A172 (cell line): ENCODE measurements at regions not wholly inside any gene's neighbourhood (a gene's known extent, or its start where the extent isn't known, plus 50 kb on each side); places are given as distances from the start of the nearest gene placed in this dataset.
"Not testable (repeated sequence)": the region's sequence is repeated elsewhere in the genome, so short reads cannot be mapped to it uniquely, and the experiment has no call there.

Experiments used
- DNase-seq: peaks from one replicate; pipeline ENCODE4 v3.0.0-alpha.2; 2015; ENCODE audit warnings: low spot score

DNA sequence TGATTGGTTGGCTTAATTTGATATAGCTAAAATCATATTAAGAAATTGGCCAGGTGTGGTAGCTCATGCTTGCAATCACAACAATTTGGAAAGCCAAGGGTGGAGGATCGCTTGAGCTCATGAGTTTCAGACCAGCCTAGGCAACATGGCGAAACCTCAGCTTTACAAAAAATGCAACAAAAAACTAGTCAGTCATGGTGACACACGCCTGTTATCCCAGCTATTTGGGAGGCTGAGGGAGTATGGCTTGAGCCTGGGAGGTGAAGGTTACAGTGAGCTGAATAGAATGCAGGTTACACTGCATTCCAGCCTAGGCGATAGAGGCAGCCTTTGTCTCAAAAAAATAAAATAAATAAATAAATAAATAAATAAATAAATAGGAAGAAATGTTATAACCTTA lies 1579.6 kb upstream of the SLC10A2 start:
- no peak for DNase-seq

DNA sequence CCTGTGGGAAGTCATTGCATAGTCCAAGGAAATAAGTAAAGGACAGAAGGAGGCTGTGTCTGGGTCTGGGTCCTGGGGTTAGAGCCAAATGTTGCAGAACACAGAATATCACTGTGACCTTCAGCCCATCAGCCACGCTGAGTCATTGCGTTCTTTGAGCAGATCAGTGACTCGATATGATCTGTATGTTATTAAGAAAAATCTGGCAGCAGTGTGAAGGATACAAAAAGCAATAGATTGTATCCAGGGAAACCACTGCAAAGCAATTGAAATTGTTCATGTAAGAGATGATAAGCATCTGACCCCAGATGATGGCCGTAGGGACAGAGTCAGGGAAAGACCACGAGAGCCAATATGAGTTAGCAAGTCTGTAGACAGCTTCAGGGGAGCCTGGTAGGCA lies 1575.1 kb upstream of the SLC10A2 start:
- no peak for DNase-seq

DNA sequence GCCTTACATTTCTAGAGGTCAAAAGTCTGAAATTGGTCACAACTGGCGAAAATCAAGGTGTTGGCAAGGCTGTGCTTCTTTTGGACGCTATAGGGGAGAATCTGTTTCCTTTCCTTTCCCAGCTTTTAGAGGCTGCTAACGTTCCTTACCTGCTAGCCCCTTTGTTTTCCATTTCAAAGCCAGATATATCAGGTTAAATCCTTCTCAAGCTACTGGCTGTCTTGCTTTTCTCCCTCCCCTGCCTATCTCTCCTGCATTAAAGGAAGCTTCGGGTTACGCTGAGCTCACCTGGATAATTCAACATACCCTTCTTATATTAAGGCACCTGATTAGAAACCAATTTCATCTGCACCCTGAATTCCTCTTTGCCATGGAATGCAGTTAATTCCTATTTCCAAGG lies 1569.7 kb upstream of the SLC10A2 start:
- no peak for DNase-seq

DNA sequence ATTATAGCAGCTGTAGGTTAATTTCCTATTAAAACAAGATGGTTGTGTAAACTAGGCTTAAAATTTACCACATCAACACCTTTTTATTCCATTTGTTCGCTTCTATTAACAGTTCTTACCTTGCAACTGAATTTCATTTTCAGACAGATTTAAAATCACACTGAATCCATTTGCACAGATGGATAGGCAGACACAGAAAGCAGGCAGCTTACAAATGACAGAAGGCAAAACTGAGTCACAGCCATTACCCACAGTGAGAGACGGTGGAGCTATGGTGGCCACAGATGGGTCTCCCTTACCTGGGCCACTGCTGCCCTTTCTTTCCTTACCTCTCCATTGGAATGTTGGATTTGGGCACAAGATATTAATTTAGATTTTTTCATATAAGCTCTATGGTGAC lies 1567.8 kb upstream of the SLC10A2 start:
- no peak for DNase-seq

DNA sequence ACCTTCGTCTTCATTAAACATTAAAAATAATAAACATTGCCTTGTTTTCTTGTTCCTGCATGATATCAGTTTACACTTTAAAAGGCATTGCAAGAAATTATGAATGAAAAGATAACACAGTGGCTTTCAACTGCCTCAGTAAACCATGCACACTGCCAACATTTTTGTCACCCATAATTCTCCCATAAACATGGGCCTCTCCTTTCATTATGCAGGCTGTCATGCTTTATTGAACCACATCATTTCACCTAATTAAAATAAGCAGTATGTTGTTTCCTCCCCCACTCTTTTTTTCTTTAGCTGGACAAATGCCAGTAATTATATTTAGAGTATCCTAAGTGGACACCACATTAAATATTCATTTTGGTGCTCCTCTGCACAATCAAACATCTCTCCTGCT lies 1566.5 kb upstream of the SLC10A2 start:
- no peak for DNase-seq

DNA sequence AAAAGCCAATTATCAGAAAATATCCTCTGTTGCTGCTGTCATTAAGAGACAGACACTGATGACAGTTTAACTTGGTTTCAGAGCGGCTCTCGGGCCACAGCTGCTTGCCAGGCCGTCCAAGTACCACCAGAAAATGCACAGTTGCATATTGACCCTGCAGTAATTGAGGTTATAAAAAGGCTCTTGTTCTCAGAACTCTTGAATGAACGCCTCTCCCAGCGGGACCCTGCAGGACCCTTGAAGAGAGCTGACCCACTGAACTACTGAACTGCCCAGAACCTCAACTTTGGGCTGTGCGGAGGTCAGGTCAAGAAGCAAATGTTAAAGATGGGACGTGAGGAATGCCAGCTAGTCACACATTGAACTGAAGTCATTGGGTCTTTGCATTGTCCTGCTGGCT lies 1559.0 kb upstream of the SLC10A2 start:
- DNase-seq, result no peak

DNA sequence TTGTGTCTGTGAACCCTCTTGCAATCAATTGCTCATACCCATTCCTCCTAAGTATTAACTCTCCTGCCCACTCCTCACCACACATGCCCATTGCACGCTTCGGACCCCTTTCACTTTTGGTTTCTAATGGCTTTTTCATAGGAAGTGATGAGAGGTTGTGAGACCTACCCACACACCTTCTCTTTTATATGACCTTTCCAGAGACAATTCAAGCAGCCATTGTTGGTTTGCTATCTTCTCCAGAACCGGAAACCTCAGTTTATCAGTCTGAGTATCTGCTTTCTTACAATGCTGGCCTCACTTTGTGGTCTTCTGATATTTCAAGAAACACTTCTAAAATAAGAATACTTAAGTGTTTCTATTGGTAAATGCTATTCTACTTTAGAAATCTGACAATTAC lies 1550.8 kb upstream of the SLC10A2 start:
- no peak for DNase-seq

DNA sequence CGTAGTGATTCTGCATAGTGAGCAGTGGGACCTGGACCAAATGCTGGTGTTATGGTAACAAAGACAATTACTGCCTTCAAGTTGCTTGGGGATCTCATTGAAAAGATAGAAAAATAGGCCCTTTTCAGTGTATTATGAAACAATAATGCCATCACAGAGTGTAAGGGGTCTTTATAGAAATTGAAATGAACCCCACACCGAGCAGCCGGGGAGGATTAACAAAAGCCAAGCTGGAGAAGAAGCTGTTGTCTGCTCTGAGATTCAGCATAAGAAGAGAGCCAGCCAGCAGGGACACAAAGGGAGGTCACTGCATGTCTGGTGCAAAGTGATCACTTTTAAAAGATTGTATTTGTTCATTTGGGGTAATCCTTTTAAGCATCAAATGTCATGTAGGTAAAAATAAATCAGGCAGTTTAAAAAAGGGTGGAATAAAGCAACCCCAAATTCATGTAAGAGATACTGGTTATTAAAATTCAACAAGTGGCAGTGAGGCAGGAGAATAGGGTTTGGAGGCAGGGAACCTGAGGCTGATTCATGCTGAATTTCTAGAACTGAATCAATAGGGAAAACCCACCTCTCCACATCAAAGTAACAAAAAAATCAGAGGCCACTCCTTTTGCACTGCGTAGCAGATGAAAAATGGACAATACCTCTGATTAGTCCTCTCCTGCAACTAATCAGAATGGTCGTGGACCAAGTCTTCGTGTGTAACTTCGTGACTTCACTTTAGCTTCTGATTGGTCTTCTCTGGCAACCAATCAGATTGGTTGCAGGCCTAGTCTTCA lies 1548.3 kb upstream of the SLC10A2 start:
- DNase-seq, result no peak

DNA sequence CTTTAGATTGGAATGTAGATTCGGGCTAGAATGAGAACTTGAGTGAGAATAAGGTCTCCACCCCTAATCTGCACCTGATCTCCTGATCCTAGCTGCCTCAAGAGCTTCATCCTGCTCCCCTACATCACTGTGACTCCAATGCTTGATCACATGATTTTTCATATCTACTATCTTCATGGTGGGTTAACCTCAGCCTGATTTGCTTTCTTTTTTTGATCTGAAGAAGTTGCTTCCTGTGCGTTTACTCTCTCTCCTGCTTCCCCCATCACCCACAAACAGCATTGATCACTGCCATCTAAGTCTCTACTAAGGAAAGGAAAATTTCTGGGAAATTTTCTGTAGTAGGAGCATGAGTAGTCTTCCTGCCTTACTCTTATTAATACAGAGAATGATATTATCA lies 1542.1 kb upstream of the SLC10A2 start:
- no peak for DNase-seq

DNA sequence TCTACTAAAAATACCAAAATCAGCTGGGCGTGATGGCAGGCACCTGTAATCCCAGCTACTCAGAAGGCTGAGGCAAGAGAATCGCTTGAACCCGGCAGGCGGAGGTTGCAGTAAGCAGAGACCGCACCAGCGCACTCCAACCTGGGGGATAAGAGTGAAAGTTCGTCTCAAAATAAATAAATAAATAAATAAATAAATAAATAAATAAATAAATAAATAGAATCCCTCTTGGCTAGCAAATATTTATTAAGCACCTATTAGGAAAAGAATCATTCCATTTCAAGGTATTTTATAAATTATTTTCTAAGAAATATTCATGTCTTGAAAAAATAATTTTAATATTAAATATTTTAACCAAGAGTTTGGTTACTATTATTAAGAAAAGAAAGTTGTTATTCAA lies 1539.2 kb upstream of the SLC10A2 start:
- DNase-seq, result not testable (repeated sequence)

DNA sequence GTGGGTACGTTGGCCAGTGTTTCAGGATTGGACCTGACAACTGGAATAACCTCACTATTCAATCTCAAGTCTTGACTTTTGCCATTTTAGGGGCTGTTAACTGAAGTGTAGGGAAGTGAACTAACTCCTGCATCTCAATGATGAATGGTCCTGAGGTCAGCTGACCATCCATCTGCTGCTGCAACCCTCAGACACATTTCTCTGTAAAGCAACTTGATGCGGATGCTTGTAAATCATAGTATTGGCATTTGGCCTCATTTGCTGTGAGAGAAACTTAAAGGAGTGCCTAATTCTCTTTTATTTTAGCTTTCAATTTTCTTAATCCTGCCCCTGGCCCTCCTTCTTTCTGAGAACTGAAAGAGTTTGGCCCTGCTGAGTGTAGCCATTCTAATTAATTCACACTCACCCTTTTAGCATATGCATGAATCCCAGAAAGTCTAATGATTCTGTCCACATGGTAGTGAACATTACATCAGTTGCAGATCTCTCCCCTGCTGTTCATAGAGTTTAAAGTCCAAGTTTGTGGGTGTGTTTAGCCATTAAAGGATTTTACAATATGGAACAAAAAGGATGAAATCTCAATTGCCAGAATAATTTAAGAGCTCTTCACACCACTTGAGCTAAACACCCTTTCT lies 1531.4 kb upstream of the SLC10A2 start:
- DNase-seq, result no peak

DNA sequence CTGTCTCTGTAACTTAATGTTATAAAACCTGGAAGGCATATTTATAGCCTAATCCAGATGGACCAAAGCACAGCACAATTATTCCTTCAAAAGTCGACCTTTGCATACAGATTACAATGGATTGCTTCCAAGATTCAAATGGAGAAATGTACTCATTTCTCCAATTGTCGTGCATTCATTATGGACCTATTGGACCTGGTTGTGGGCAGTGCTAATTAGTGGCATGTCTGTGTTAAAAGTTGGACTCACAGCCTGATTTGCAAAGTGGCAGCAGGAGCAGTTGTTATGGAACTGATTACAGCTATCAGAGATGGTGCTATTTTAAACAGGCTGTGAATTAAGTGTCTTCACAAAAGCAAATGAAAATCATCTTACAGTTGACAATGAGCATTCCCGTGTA lies 1529.3 kb upstream of the SLC10A2 start:
- DNase-seq, result no peak

DNA sequence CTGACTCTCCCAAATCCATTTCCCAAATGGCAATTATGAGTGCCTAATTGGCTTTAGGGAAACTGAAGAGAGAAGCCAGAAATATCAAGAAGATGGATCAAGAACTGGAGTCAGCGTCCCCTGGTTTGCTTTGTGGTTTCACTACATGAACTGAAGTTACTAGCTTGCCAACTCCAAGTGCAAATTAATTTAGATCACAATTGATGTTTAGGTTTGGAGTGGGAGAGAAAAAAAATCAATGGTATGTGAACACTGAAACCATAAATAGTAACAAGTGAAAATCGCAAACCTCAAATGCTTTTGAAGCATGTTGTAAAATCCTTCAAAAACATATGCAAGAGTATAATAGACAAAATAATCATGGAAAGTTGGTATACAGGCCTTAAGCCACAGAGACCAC lies 1528.6 kb upstream of the SLC10A2 start:
- no peak for DNase-seq

DNA sequence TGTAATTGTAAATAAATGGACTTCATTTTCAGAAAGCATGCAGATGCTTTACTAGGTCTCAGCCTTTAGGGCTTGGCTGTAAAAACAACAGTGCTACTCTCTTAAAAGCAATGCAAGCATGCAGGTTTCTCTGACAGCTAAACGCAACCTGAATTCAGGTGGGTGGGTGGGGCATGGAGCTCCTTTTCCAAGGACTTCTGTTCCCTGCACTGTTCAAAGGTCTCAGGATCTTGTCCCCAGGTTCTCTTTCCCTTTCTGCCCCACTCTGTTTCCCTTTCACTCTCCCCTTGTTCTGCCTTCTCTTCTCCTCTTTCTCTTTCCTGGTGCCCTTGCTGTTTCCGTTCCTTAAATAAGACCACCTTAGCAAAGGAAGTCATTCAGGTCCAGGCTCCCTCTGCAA lies 1527.5 kb upstream of the SLC10A2 start:
- no peak for DNase-seq

DNA sequence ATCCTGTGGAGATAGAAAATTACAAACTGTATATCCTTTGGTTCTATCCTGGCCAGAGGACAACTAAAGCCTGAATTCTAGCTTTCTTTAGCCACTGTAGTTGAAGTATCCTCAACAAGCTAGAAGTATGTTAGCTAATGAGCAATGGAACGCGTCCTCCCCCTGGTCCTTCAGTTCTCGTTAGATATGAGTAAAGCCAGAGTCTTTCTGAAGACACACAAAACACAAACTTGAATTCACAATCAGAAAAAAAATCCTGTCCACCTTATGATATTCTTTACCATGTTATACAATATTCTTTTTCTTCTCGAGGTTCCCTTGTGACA lies 1527.0 kb upstream of the SLC10A2 start:
- no peak for DNase-seq

DNA sequence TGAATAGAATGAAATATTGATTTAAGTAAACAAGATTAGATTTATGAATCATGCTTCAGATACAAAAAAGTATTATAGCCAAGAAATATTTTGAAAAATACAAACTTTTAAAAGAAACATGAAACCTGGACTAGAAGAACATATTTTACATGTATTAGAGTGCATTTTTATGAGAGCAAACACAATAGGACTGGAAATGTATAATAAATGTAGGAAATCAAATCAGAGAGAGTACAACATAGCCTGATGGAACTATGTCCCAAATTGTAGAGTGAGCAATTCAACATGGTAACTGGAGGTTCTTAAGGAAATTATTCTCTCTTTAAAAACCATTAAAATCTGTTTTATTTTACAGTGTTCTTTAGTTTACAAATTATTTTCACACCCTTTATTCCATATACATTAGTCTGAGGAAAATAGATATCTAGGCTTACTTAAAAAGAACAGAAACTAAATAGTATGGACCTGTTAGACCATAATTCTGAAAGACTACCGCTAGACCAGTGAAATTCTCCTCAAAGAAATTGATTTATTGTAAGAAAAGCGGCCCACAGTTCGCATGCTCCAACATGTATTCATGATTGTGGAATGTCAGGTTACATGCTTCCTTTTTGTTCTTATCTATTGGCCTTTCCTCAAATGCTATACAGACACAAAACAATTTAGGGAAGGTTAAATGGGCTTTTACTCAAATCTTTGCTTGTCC lies 1526.5 kb upstream of the SLC10A2 start:
- DNase-seq, result no peak

DNA sequence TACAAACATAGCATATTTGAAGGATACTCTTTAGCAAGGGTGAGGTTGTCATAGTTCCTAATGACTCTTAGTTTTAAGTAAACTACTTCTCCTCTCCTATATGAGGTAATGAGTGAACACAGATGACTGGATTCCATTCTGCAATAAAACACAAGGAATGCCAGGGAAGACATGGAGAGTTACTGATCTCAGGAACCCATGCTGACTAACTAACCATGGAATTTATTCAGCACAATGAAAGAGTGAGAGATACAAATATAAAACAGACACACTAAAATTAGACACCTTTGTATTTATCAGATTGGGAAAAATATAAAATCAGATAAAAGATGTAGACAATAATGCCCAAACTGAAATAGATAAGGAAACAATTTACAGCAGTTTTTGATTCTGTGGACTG lies 1525.9 kb upstream of the SLC10A2 start:
- DNase-seq, result peak; percentile 76

DNA sequence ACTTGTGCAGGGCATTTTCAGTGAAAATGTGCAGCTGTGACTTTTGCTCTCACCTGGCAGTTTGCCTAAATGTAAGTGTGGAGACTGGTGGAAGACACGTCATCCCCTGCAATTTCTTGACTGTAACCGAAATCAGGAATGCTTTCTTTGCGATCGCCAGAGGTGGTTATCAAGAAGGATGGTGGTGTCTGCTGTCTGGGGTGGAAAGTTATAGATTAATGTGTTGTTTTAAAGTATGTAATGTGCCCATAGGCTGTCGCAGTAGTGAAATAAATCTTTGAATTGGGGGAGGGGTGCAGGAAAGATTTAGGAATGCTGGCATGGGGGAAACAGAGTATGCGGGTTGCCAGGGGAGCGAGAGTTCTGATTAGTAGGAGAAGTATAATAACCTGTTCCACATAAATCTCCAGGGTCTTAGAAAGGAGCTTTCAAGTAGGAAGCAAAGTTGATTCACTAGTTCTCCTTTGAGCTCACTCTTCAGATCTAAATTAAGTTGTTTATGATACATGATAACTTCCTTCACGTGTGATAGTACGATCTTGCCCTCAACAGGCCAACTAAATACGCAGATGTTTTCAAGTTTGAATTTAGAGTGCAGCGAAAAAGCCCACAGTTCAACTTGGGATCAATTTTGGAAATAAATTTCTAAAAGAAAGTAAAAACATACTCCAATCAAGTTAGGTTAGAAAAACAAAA lies 1520.0 kb upstream of the SLC10A2 start:
- DNase-seq, result peak; percentile 56

DNA sequence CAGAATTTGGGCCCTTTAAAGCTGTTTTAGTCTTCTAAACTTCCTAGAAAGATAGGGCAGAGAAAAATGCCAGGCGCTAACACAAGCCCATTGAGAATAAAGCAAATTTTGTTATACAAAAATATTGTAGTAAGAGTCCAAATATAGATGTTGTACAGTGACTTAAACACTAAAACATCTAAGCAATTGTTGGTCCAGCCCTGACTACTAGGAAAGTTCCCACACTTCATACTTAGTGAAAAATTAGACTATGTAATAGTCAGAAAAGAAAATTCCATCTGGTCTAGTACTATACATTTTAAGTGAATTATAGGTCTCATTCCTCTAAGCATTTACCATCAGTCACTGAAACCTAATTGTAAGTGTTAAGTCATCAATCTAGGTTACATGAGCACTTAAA lies 1518.3 kb upstream of the SLC10A2 start:
- DNase-seq, result no peak

DNA sequence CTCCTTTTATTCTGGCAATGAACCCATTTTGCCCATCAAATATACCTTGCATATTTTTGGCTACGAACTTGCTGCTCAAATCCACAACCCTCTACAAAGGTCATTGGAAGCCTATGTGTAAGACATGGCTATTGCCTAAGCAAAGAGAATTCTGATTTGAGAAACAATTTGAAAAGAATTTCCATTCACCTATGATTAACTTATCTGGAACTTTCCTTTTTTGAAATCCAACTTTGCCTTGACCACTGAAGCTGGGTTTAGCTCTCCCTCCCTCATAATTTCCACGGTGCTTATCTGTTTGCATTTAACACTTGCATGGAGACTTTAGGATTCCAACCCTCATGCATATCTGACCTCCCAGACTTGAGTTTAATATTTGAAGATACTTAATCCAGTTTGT lies 1514.7 kb upstream of the SLC10A2 start:
- no peak for DNase-seq

DNA sequence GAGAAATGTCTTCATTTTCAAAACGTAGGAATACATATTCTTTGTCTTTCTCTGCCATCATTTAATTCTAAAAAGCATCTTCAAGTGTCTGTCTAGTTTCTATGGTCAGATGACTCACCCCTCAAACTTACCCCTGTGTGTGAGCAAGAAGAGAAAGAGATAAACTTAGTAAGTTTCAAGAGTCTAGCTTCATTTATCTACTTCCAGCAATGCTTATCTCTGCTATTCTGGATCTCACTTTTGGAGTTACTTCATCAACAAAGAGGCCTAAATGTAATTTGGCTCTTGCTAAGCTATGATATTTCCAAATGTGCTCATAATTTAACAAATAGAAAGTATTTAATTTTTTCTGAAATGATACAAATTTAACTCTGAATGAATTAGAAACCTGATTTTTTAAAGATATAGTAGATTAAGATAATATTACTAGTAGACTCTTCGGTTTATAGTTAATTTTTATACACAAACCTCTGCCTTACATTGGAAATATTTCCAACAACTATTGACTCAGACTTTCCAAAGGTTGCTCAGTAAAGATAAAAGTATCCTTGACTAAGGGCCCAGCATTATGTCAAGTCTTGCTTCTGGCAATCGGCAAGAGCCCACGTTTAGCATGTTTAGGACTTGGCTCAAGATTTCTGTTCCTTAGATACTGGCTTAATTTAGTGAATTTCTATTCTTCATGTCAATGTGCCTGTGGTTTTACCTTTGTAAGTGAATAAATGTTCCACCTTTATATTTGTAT lies 1511.0 kb upstream of the SLC10A2 start:
- no peak for DNase-seq

DNA sequence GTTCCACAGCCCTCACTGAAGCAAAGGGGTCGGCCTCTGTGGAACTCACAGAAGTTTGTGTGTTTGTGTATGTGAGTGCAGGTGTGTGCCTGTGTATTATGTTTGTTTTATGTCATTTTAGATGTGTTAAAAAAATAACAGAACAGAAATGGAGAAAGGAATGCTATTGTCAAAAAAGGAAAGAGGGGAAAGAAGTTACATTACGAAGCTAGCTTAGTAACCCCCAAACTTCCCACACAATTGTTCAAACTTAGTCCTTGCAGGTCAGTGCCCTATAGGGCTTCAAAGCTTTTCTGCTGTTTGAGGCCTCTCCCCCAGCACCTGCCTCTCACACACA lies 1505.6 kb upstream of the SLC10A2 start:
- DNase-seq, result no peak
